GM03348 (cell line): ENCODE measurements at regions not wholly inside any gene's neighbourhood (a gene's known extent, or its start where the extent isn't known, plus 50 kb on each side); places are given as distances from the start of the nearest gene placed in this dataset.

ENCODE experiments used
- DNase-seq: peaks from one replicate; pipeline ENCODE4 v3.0.0; 2012; ENCODE audit warnings: low spot score

DNA sequence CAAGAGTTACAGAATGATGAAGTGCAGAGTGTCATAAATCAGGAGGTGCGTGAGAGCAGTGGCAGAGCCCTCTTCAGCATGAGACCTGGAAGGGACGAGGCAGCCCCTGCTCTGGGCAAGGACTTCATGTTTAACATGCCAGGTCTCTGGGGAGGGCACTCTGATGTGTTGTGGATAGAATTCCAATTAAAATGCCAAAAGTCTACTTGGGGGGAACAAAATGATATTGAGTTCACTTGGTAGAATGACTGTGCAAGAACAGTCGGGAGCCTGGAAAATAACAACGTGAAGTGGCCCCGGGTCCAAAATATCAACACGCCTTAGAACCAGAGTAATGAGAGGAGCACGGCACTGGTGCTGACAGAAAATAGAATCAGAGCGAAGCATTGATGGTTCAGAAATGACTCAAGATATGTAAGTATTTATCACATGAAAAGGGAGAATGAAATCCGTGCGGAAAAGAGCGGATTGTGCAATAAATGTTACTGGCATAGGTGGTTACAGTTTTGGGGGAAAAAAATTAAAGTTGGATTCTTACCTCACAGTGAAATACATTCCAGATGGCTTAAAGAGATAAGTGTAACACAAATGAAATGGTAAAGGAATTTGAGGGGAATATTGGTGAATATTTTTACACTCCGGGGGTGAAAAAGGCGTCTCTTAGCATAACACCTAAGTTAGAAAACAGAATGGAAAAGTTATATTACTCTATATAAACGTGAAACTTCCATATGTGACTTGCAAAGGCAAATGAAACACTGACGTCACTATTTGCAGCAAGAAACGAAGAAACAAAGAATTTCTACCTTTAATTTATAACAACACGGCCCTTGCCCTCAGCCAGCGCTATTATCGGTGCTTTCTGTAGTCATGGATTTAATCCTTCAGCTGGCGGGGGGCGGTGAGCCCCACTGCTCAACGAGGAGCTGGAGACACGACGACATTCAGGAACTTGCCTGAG lies 159.4 kb upstream of the TWIST2 start:
- DNase-seq = peak; percentile 57

DNA sequence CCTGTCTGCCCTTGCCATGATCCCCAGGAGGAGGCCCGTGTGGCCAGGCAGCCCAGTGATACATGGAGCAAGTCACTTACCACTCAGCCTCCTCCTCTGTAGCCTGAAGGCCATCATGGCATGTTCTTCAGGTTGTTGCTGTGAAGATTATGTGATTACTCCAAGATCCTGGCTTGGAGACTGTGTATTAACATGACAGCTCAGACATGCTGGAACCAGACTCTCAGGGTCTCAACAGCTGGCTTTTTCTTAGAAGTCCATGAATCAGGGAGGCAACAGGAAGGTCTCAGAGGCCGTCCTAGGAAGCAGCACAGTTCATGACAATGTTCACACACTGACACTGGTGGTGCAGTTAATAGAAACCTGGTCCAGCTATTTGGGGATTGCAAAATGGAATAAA lies 158.6 kb upstream of the TWIST2 start:
- no peak for DNase-seq

DNA sequence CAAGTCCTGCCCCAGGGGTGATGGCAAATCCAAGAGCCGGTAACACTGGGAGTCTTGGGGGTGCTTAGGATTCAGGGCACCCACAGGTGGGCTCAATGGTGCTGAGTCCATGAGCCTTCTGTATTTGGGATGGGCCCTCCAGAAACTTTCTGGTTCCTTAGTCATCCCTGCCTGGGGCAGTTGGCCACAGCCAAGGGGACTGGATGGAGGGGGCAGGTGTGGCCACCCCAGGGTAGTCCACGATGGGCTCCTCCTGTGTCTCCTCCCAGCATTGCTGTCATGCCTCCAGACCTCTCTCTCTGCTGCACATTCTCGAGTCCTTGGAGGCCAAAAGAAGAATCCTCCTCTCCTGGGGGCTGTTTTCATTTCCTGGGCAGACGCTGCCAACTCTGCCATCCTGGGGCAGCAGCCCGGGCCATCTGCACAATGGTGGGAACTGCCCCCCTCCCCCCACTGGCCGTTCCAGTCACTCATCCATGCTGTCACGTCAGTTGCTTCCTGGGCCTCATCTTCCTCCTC lies 158.0 kb upstream of the TWIST2 start:
- DNase-seq = no peak

DNA sequence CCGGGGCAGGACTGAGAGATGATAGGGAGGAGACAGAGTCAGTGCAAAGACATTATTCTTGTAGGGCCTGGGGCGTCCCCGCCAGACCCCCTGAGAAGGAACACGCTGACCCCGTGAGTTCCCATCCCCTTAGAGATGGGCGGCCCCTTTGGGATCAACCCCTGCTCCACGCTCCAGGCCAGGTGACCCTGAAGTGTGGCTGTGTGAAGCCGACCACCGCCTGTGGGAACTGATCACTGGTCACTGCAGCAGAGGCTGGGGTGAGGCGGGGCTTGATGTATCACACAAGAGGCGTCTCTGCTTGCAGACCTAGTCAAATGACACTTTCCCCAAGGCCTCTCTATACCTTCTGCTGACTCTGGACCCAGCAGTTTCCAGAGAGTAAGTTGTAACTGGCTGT lies 157.4 kb upstream of the TWIST2 start:
- DNase-seq = no peak

DNA sequence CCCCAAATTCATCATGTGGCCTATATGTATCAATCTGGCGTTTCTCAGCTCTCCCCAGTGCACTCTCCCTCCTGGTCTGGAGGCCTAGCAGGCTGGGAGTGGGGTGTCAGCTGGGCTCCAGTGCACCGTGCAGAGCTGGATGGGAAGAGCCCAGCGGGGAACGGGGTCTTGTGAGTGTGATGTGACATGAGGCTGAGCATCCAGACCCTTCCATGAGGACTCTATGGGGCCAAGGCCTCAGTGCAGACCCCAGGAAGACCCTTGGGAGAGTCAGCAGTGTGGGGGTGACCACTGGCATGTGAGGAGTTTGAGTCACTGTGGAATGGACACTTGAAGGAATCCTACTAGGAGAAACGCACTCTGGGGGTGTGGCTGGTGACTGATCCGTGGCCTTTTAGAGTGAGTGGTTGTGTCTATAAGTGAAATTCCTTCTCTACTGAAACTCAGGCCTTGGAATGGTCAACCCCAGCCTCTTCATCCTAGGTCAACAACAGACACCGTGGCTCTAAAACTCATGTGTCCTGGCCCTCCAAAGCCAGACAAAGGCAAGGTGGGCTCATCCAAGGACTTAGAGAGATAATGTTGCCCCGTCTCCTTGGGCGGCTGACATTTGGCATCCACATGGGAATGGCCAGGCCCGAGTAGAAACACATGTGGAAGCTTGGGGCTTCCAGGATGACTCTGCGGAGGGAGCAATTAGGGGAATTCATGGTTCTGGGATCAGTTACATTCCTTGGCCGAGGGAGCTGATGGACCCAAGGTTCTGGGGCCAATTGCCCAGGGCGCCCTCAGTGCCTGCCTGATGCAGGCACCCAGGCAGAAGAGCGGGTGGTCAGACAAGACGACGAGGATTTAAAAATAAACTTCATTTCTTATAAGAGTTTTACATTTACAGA lies 156.0 kb upstream of the TWIST2 start:
- peak; percentile 69 for DNase-seq

DNA sequence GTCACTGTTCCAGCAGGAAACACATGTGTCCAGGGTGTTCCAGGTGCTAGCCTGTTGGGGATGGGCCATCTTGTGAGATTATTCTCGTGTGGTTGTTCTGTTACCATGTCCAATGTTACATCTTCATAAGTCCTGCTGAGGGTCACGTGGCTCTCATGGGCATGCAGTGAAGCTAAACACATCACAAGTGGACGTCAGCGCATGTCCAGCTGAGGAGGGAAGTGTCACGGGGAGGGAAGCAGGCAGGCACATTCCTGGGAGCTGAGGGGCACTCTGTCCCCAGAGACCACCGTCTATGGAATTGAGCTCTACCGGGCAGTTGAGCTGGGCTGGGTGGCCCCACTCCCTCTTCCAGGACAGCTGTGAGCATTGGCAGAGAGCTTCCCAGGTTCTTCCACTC lies 155.3 kb upstream of the TWIST2 start:
- no peak for DNase-seq

DNA sequence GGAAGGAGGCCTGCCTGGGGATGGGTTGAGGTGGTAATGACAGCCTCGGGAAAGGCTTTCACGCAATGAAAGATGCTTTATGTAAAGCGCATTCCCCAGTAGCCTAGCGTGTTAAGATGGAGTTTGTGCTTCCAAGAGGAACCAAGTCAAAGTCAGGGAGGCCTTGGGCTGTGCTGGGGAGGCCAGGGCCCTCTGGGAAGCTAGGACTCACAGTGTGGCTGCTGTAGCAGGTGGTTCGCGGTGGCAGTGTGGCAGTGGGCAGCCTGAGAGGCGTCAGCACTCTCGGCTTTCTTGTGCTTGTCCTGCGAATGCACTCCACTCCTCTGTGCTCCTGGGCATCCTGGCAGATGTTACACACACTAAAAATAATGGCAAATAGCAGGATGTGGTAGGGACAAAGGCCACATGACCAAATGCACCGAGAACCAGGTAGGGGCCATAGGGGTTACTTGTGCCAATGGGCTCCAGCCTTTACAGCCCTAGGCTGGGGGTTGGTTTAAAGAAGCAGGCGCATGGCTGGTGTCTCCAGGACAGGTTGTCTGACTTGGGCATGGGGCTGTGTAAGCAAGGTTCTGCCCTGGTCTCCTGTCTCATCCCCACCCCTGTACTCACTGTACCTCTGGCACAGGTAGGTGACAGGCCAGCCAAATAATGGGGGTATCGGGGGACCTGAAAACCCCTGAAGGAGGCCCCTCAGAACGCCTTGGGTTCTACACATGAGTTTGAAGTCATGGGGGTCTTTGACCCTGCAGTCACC lies 154.4 kb upstream of the TWIST2 start:
- no peak for DNase-seq

DNA sequence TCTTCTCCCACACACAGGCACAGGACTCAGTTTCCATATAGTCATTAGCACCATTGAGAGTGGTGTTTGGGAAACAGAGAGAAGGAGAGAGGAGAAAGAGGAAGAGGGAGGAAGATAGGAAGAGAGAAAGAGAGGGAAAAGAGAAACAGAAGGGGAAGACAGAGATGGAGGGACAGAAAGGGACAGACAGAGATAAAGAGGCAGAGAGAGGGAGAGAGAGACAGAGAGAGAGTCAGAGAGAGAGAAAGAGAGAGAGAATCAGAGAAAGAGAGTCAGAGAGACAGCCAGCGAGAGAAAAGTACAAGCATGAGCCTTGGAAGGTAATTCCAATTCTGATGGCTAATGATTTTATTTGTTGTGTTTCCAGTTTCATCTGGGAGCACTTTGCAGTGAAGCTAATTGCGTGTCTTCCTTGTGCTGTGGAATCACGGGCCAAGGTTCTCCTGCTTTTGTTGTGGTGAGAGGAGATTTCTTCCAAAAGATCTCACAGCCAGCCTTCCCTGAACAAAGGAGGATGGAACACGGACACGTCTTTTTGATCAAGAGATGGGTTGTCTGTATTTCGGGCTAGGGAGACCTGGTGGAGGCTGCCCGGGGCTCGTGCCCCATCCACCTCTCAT lies 153.6 kb upstream of the TWIST2 start:
- peak; percentile 3 for DNase-seq

DNA sequence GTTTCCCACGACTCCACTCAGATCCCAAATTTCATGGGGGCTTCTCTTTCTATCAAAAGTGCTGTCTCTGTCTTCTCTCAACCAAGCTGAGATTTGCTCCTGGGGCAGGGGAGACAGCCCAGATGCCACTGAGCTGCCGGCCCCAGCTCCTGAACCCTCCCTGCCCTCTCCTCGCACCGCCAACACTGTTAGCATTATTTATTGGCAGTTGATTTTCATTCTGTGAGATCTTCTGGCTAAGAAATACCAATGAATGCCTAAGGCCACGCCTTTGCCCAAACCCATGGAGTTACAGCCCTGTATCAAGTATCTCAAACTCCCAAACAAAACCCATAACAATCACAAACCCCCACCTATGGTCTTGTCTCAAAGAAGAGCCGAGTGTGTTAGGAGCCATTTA lies 153.0 kb upstream of the TWIST2 start:
- peak; percentile 14 for DNase-seq

DNA sequence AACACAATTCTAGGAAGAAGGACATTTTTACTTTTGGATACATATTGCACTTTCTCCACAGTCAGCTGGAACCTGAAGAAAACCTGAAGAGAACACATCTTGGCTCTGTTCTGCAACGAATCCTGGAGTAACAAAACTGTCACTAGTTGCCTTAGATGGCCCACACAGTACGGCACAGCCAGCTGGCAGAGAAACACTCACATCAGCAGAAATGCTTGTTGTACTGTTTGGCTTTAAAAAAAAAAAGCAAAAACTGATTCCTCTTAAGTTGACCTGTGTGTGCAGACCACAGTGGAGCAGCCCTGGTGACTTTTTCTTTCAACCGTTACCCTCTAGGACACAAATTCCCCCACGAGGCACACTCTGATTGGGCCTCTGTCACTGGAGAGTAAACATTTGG lies 152.3 kb upstream of the TWIST2 start:
- peak; percentile 0 for DNase-seq

DNA sequence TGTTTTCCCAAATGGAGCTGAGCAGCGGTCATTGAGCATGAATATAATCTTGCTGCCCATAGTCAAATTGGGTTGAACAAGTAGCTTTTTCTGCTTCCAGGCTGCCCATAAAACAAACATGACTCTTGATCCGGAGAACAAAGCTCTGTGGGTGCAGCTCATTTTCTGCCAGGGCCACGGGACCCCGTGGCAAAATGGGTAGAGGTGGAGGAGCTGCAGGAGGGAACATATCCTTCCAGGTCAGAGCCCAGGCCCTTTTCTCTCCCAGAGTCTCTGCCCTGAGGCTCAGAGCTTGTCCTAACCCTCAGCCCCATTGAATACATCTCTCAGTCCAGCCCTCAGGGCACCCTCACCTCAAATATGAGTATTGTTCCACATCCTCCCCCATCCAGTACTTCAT lies 151.6 kb upstream of the TWIST2 start:
- DNase-seq = peak; percentile 1

DNA sequence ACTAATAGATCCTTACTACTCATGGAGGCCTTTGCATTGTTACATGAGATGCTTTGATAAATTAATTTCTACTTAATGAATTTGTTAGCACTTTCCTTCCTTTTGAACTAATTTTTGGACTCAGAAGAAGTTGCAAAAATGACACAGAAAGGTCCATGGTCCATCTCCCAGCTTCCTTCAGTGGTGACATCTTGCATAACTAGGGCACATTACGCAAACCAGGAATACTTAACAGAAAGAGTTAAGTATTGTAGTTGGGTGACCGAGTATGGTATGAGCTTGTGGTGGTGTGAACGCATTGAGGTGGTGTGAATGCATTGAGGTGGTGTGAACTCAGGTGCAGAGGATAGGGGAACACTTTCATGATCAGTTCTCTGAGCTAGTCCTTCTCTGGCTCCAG lies 151.1 kb upstream of the TWIST2 start:
- peak; percentile 0 for DNase-seq

DNA sequence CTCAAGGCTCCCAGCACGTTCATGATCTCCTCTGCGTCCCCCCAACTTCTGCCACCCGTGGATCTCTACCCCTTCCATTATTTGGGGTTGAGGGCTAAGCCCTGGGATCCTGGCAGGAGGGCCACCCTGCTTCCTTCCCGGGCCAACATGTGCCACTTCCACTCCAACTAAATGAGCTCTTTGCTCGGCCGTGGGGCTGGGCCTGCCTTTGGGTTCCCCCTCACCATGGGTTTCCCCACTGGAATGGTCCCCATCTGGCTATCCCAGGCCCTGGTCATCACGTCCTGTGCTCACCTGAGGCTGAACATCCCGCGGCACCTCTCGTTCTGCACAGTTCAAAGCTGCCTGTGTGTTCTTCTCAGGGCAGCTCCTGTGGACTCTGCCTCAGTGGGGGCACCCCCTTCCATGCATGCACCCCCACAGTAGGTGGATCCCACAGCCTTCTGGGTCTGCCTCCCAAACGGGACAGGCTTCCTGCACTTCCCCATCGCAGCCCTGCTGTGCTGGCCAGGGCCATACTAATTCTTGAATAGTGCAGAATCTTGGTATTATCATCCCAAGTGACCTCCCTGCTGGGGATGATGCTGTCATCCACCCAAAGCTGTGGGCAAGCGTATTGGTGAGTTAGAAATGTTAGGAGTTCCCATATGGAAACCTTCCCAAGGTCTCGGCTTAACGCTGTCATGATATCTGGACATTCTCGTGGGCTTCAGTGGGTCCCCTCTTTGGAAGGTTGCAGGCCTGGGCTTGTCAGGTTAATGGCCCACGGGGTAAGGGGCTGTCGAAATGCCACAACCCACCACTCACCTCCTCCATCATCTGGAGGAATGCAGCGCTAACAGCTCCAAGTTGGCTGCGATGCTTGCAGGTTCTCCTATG lies 150.5 kb upstream of the TWIST2 start:
- no peak for DNase-seq

DNA sequence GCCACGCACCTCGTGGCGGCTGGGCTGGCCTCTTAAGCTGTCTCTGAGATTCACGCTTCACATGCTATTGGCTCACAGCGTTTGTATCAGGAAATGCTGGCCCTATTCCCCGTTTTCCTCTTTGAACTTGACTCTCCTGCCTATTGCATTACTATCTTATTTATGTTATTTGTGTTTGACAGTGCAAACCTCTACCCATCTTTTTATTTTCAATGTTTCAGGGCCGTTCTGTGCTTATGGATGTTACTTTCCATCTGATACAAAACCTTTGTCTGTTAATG lies 149.9 kb upstream of the TWIST2 start:
- DNase-seq = no peak

DNA sequence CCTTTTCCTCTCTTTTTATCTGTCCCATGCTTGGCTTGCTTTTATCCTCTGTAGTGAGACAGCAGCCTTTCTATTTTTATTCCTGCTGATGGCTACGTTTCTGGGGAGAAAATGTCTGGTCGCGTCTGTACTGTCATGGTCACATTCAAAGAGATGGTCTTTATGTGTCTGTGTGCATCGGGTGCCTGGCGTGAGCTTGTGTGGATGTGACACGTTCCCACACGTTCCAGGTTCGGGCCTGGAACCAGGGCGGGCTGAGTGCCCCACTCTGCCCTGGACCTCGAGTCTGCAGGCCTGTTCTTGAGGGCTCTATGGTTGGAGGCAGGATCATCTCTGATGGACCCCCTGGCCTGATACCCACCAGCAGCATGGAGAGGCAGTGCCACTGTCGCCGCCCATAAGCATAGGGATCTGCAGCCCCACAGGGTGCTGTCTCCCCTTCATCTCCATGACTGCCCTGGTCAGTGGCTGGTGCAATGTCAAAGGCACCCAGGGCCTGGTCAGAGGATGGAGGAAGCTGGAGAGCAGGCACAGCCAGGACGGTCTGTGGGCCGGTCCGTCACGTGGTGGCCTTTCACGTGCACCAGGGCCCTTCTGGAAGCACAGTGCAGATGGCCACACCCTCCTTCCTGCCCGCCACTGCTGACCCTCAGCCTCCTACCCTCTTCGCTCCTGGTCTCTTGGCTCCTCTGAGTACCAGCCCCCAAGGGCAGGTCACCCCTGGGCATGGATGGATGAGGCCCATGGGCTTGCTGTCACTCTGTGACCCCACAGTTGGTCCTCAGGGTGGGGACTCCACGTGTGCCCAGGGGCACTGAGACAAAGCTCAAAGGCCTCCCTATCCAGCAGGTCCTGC lies 149.2 kb upstream of the TWIST2 start:
- DNase-seq = no peak

DNA sequence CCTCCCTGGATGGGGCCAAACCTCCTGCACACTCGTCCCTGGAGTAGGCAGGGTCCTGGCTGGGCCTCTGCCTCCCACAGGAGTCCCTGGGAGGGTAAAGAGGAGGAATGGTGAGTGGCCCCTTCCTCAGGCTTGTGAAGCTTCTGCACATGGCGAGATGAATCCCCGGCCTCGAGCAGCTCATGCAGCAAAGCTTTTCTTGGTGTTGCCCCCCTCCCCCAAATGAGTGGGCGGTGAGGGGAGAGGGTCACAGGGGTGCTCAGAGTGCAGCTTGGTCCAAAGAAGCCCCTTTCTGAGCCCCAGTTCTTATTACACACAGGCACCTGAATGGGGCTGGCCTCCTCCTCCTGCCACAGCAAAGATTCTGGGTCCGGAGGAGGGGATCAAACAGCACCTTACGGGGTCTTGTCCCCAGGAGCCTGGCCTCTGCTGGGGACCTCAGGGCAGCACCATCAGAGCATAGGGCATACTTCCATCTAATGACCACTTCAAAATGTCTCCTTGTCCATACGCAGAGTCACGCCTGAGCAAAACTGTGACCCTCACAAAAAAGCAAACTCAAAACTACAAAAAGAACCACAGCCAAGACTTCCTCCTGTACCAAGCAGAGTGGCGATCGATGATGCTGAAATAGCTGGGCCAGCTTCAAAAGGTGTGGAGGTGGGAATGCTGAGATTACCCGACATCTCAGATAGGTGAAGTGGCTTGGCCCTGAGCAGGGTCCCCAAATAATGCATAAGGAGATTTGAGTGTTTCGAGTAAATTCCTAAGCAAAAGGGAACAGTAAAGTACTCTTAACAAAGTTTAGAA lies 148.4 kb upstream of the TWIST2 start:
- no peak for DNase-seq

DNA sequence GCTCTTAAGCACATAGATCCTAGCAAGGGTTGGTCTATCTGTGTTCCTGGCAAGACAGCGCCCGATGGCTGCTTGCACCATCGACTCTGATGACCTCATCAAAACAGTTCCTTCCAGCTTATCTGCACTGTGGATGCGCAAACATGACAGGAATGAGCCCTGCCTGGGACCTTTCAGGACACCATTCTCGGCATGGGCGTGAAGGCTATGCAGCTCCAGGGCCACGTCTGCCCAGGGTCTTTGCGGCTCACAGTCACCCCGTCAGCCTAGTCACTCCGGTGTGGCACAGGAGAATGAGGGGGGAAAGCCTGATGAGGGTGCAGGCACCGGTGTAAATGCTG lies 147.8 kb upstream of the TWIST2 start:
- no peak for DNase-seq

DNA sequence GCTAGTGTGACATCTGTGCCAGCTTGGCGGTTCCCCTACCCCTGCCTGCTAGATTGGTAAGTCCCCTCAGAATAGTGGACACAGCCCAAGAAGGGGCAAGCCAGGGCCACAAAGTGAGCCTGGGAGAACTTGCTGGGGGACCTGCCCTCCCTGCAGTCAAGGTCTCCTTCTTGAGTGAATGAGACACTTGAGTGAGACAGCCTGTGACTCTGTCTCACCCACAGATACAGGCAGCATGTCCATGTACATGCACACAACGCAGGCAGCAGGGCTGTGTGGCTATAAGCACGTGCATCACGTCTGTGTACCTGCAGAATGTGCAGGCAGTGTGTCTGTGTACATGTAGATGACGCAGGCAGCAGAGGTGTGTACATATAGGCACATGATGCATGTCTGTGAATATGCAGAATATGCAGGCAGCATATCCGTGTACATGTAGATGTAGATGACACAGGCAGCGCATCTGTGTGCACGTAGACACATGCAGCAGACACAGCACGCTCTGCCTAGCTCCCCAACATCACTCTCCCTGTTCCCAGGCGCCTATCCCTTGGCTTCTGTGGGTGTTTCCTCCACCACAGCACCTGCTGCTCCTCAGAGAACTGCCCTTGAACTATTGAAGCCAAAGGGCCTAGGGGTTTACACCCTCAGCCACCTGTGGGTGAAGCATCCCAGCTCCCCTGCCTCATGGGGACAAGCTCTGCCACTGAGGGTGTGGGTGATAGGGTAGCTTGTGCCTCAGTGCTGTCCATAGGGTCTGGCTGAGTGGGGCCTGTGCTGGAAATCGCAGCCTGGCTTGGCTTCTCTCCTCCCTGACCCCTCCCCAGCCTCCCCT lies 147.2 kb upstream of the TWIST2 start:
- peak; percentile 2 for DNase-seq
